RWPE2 (cell line): ENCODE measurements at regions not wholly inside any gene's neighbourhood (a gene's known extent, or its start where the extent isn't known, plus 50 kb on each side); places are given as distances from the start of the nearest gene placed in this dataset.
A peak's percentile ranks its signal among the peaks of the same experiment; 100 is the strongest.
"Not testable (repeated sequence)": the region's sequence is repeated elsewhere in the genome, so short reads cannot be mapped to it uniquely, and the experiment has no call there.

Experiments
- ATAC-seq: fragments of 200-7000 bp; cut with Tn5 transposase; 3 replicates; pipeline ENCODE4 v1.9.1; 2021; ENCODE audit warnings: low read depth
- DNase-seq: peaks from one replicate; pipeline ENCODE4 v3.0.0-alpha.2; 2020; ENCODE audit warnings: low spot score
- H3K27ac ChIP-seq: fragments of 450-650 bp; 2 replicates; pipeline ENCODE4 v1.5.1; 2017; ENCODE audit warnings: mild to moderate bottlenecking; ENCODE audit not compliant: poor library complexity, severe bottlenecking
- H3K27me3 ChIP-seq: fragments of 250-450 bp; sonication (Bioruptor Pico); 2 replicates; pipeline ENCODE4 v1.5.1; 2021; ENCODE audit warnings: mild to moderate bottlenecking, moderate library complexity; ENCODE audit not compliant: insufficient read depth, poor library complexity, severe bottlenecking
- H3K36me3 ChIP-seq: fragments of 250-450 bp; sonication (Bioruptor Pico); 2 replicates; pipeline ENCODE4 v1.5.1; 2020; ENCODE audit warnings: low read depth, mild to moderate bottlenecking, moderate library complexity
- H3K4me1 ChIP-seq: fragments of 250-450 bp; sonication (Bioruptor Pico); 2 replicates; pipeline ENCODE4 v1.5.1; 2021; ENCODE audit warnings: mild to moderate bottlenecking, moderate library complexity; ENCODE audit not compliant: insufficient read depth, poor library complexity, severe bottlenecking
- H3K4me3 ChIP-seq: fragments of 250-450 bp; sonication (Bioruptor Pico); 2 replicates; pipeline ENCODE4 v1.5.1; 2021; ENCODE audit warnings: mild to moderate bottlenecking, moderate library complexity; ENCODE audit not compliant: severe bottlenecking
- H3K9me3 ChIP-seq: fragments of 250-450 bp; sonication (Bioruptor Pico); 2 replicates; pipeline ENCODE4 v1.5.1; 2021; ENCODE audit warnings: mild to moderate bottlenecking, moderate library complexity; ENCODE audit not compliant: severe bottlenecking
- CTCF ChIP-seq: fragments of 450-650 bp; IDR thresholded peaks from one replicate; pipeline ENCODE4 v1.5.1; 2017; ENCODE audit warnings: mild to moderate bottlenecking, moderate library complexity; ENCODE audit not compliant: poor library complexity, severe bottlenecking

DNA sequence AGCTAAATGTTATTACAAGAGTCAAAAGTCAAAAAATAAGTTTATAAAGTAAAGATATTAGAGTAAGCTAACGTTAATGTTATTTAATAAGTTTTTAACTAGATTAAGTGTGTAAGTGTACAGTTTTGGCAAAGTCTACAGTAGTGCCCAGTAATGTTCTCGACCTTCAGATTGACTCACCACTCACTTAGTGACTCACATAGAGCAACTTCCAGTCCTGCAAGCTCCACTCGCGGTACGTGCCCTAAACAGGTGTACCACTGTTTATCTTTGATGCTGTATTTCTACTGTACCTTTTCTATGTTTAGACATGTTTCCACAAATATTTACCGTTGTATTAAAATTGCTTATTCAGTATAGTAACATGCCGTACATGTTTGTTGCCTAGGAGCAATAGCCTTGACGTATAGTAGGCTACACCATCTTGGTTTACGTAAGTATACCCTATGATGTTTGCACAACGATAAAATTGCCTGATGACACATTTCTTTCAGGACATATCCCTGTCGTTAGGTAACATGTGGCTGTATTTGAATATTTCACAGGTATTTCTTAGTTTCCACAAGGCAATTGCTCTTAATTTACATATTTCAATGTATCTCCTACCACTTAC, 1641.9 kb upstream of the PIK3C3 start:
- H3K27ac ChIP-seq, result no peak overlapping the region

DNA sequence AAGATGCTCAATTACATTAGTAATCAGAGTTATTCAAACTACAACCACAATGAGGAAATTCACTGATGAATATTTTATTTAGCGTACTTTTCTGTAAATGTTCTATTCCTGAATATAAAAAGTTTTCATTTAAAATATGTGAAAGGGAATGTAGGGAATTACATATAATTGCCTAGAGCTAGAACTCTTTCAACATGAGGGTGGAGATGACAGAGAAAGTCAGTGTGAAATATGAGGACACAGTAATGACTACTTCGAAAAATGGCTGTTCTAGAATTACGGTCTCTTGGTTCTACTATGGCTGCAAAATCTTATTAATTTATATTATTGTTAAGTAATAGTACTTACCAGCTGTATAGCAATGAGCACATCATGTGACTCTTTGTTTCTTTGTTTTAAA, 1647.4 kb upstream of the PIK3C3 start:
- H3K4me3 ChIP-seq, result no peak overlapping the region
- ATAC-seq, result no peak
- H3K27ac ChIP-seq, result no peak overlapping the region
- H3K9me3 ChIP-seq, result no peaks in the 10 kb centered on the region
- no peak for TF ChIP-seq CTCF
- no peak for DNase-seq
- no peaks in the 10 kb centered on the region for H3K36me3 ChIP-seq
- H3K27me3 ChIP-seq, result no peaks in the 10 kb centered on the region
- no peaks in the 10 kb centered on the region for H3K4me1 ChIP-seq

More for the DNA sequence above, 1641.9 kb upstream of the PIK3C3 start:
- ATAC-seq (peak; percentile 93), DNase-seq (no peak)
- TF ChIP-seq CTCF, result no peak
- no peaks in the 10 kb centered on the region for H3K9me3 ChIP-seq
- no peak overlapping the region for H3K4me3 ChIP-seq
- H3K27me3 ChIP-seq, result no peaks in the 10 kb centered on the region
- no peaks in the 10 kb centered on the region for H3K4me1 ChIP-seq
- no peaks in the 10 kb centered on the region for H3K36me3 ChIP-seq

DNA sequence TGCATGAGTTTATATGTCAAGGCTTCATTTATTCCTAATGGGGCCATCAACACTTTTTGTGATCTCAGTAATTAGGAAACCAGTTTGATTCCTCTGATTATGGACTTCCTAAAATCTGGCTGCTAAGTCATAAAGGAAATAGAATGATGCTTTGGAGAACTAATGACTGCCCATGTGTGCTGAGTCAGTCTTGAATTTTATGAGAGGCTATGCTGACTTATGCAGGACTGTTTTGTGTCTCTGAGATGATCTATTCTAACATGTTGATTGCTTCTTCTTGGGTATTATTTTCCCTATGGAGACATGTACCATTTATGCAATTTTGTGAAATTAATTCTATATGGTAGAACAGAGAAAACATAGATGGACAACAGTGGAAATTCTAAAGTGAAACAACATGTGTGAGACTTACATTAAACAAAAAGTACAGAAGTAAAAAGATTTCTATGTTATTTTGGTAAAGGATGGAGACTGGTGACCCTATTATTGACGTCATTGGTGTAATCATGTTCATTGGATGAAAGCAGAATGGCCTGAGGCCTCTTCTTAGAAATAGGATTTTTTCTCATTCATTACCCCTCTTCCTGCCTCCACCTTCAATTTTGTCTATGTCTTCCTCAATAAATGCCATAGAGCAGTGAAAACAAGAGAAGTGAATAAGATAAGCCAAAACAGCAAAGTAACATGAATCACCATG, 1658.2 kb upstream of the PIK3C3 start:
- Histone ChIP-seq H3K4me3 (no peak overlapping the region), H3K36me3 (no peaks in the 10 kb centered on the region), H3K9me3 (no peaks in the 10 kb centered on the region), H3K4me1 (no peaks in the 10 kb centered on the region), H3K27me3 (no peaks in the 10 kb centered on the region), H3K27ac (no peak overlapping the region)
- ATAC-seq (no peak), DNase-seq (no peak)
- TF ChIP-seq CTCF, result no peak

- ATAC-seq (no peak), DNase-seq (no peak)
- Histone ChIP-seq H3K27me3 (no peaks in the 10 kb centered on the region), H3K9me3 (no peaks in the 10 kb centered on the region), H3K36me3 (no peaks in the 10 kb centered on the region), H3K27ac (no peak overlapping the region), H3K4me3 (no peak overlapping the region), H3K4me1 (no peaks in the 10 kb centered on the region)
- TF ChIP-seq CTCF, result peak; percentile 45
Measured at GRCh38 chr18:40292985-40293710, 1661.9 kb upstream of the PIK3C3 start.

DNA sequence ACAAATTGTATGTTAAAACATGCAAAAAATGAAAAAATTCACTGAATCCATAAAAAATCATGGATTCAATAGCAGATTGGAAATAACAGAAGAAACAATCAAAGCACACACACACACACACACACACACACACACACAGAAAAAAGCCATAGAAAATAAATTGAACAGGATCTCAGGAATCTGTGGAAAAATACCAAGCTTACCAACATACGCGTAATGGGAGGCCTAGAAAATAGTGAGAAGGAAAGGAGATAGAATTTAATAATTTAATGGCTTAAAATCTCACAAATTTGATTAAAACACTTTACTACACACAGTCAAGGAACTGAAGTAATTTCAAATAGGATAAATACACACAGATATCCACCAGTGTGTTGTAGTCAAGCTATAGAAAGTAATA, 1671.5 kb upstream of the PIK3C3 start:
- no peak for ATAC-seq
- H3K4me1 ChIP-seq, result no peaks in the 10 kb centered on the region
- H3K27ac ChIP-seq, result no peak overlapping the region
- peaks cover 2% of the 10 kb centered on the region for H3K9me3 ChIP-seq
- no peak overlapping the region for H3K4me3 ChIP-seq
- no peaks in the 10 kb centered on the region for H3K27me3 ChIP-seq
- no peak for DNase-seq
- TF ChIP-seq CTCF, result no peak
- H3K36me3 ChIP-seq, result no peaks in the 10 kb centered on the region

DNA sequence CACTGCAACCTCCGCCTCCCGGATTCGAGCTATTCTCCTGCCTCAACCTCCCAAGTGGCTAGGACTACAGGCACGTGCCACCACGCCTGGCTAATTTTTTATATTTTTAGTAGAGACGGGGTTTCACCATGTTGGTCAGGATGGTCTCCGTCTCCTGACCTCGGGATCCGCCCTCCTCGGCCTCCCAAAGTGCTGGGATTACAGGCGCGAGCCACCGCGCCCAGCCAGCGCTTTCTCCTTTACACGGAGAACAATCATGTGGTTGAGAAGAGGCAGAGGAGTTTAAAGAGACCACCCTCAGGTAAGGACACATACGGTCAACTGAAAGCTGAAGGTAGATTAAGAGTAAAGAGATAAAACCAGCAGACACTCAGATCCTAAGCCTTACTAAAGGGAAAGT, 1673.7 kb upstream of the PIK3C3 start:
- not testable (repeated sequence) for H3K9me3 ChIP-seq, H3K27ac ChIP-seq, H3K27me3 ChIP-seq, ATAC-seq, H3K36me3 ChIP-seq, DNase-seq, H3K4me1 ChIP-seq, H3K4me3 ChIP-seq
